SK-N-SH treated with all-trans-retinoic acid at 6 μM for 48 hours (cell line): ENCODE measurements at regions not wholly inside any gene's neighbourhood (a gene's known extent, or its start where the extent isn't known, plus 50 kb on each side); places are given as distances from the start of the nearest gene placed in this dataset.

Source experiments
- ARNTL ChIP-seq: fragments of 450-650 bp; formaldehyde crosslinking; IDR thresholded peaks from 2 replicates; pipeline ENCODE4 v1.5.0; 2020; ENCODE audit warnings: low read depth, mild to moderate bottlenecking, moderate library complexity, borderline replicate concordance
- CSDC2 ChIP-seq: fragments of 250-450 bp; sonication (Bioruptor Pico); IDR thresholded peaks from 2 replicates; pipeline ENCODE4 v1.5.0; 2020; ENCODE audit warnings: mild to moderate bottlenecking, moderate library complexity
- OSR1 ChIP-seq: fragments of 250-450 bp; sonication (Bioruptor Pico); IDR thresholded peaks from 2 replicates; pipeline ENCODE4 v1.8.0; 2022; ENCODE audit warnings: moderate library complexity, mild to moderate bottlenecking, inconsistent platforms
- PATZ1 ChIP-seq: fragments of 250-450 bp; sonication (Bioruptor Pico); IDR thresholded peaks from 2 replicates; pipeline ENCODE4 v1.8.0; 2020; ENCODE audit warnings: mild to moderate bottlenecking, moderate library complexity, borderline replicate concordance
- PPARA ChIP-seq: fragments of 250-450 bp; sonication (Bioruptor Pico); IDR thresholded peaks from 2 replicates; pipeline ENCODE4 v1.5.0; 2020; ENCODE audit warnings: mild to moderate bottlenecking, borderline replicate concordance
- TOX ChIP-seq: fragments of 250-450 bp; sonication (Bioruptor Pico); IDR thresholded peaks from 2 replicates; pipeline ENCODE4 v1.8.0; 2021; ENCODE audit warnings: mild to moderate bottlenecking, moderate library complexity, borderline replicate concordance
- ZFP3 ChIP-seq: fragments of 250-450 bp; sonication (Bioruptor Pico); IDR thresholded peaks from 2 replicates; pipeline ENCODE4 v1.5.0; 2020; ENCODE audit warnings: mild to moderate bottlenecking, moderate library complexity
- ZNF8 ChIP-seq: fragments of 450-650 bp; formaldehyde crosslinking; IDR thresholded peaks from 2 replicates; pipeline ENCODE4 v1.5.0; 2020; ENCODE audit warnings: mild to moderate bottlenecking, moderate library complexity

GRCh38 chr6:92147246-92147645 is 1272.1 kb downstream of the EPHA7 start:
- TF ChIP-seq PATZ1 (no peak), ARNTL (CRISPR knock-in tag) (no peak), OSR1 (CRISPR knock-in tag) (no peak), PPARA (CRISPR knock-in tag) (no peak), CSDC2 (CRISPR knock-in tag) (no peak), TOX (CRISPR knock-in tag) (no peak), ZNF8 (CRISPR knock-in tag) (no peak), ZFP3 (CRISPR knock-in tag) (no peak)
